ENCODE measurements at regions not wholly inside any gene's neighbourhood (a gene's known extent, or its start where the extent isn't known, plus 50 kb on each side); places are given as distances from the start of the nearest gene placed in this dataset.

DNA sequence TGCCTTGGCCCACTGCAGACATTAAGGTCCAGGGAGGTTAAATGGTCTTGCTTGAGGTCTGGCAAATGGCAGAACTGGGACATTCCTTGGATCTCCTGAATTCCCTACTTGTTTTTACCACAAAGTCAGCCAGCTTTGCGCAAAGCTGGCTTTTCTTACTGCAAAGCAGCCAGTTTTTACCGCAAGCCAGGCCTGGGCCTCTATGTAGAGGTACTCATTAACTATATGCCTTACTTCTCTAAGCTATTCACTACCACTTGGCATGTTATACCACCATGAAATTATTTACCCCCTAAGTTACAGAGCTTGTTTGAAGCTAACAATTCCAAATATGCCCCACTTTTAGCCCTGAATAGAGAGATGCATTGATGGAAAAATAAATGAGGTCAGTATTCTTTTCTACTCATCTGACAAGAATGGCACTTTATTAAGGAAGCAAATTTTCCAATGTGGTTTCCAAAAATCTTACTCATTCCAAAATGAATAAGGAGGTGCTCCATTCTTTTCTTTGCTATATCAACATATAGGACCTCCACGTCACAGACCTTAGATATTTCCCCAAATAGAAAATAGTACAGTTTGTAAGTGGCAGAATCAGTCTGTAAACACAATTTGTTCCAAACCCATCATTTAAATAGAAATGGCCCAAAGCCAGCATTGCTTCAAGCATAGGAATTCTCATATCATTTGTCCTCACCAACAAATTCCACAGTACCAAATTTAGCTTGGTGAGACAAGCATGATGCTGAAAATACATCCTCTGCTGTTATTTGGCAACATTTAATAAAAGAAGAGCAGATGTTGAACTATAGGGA is 143.9 kb upstream of the TSC22D1 start (continued):
- no peak for TF ChIP-seq BCL11A (IDR thresholded peaks at IDR 0.05; ENCODE audit: low read depth in 2 of 2, low read length in 2 of 2)
- TF ChIP-seq RXRA (IDR thresholded peaks at IDR 0.05; ENCODE audit: insufficient read depth, low read depth, low read length), result no peak
- no peak for TF ChIP-seq SIRT6 (IDR thresholded peaks at IDR 0.05; ENCODE audit: low read length)
- TF ChIP-seq SP4 (IDR thresholded peaks at IDR 0.05; ENCODE audit: low read length), result no peak
